ENCODE measurements at regions not wholly inside any gene's neighbourhood (a gene's known extent, or its start where the extent isn't known, plus 50 kb on each side); places are given as distances from the start of the nearest gene placed in this dataset.

- no peak for DNase-seq (ENCODE audit: low read depth)
Measured at GRCh38 chr10:130769146-130770017, 542.1 kb downstream of the TCERG1L start.

- no peak for DNase-seq (ENCODE audit: low read depth)
Measured at GRCh38 chr10:130770018-130770630, 541.4 kb downstream of the TCERG1L start.

- DNase-seq (ENCODE audit: low read depth) = no peak
Measured at GRCh38 chr10:130771491-130771946, 540.0 kb downstream of the TCERG1L start.

- no peak for DNase-seq (ENCODE audit: low read depth)
Measured at GRCh38 chr10:130772056-130772455, 539.5 kb downstream of the TCERG1L start.

- DNase-seq (ENCODE audit: low read depth) = no peak
Measured at GRCh38 chr10:130772676-130773075, 538.8 kb downstream of the TCERG1L start.

- no peak for DNase-seq (ENCODE audit: low read depth)
Measured at GRCh38 chr10:130773941-130774340, 537.6 kb downstream of the TCERG1L start.

- no peak for DNase-seq (ENCODE audit: low read depth)
Measured at GRCh38 chr10:130774871-130775270, 536.6 kb downstream of the TCERG1L start.

- no peak for DNase-seq (ENCODE audit: low read depth)
Measured at GRCh38 chr10:130775311-130775710, 536.2 kb downstream of the TCERG1L start.

GRCh38 chr10:130776724-130777123, 534.8 kb downstream of the TCERG1L start:
- no peak for DNase-seq (ENCODE audit: low read depth)

GRCh38 chr10:130777507-130778165, 533.9 kb downstream of the TCERG1L start:
- DNase-seq (ENCODE audit: low read depth) = no peak

GRCh38 chr10:130778166-130778545, 533.4 kb downstream of the TCERG1L start:
- DNase-seq (ENCODE audit: low read depth) = no peak

- DNase-seq (ENCODE audit: low read depth) = no peak
Measured at GRCh38 chr10:130780763-130781162, 530.8 kb downstream of the TCERG1L start.

- DNase-seq (ENCODE audit: low read depth) = no peak
Measured at GRCh38 chr10:130781206-130781605, 530.3 kb downstream of the TCERG1L start.

- no peak for DNase-seq (ENCODE audit: low read depth)
Measured at GRCh38 chr10:130781623-130782022, 529.9 kb downstream of the TCERG1L start.

- no peak for DNase-seq (ENCODE audit: low read depth)
Measured at GRCh38 chr10:130782467-130782866, 529.1 kb downstream of the TCERG1L start.

GRCh38 chr10:130784326-130784725, 527.2 kb downstream of the TCERG1L start:
- DNase-seq (ENCODE audit: low read depth) = no peak

- DNase-seq (ENCODE audit: low read depth) = no peak
Measured at GRCh38 chr10:130786365-130786966, 525.1 kb downstream of the TCERG1L start.

- no peak for DNase-seq (ENCODE audit: low read depth)
Measured at GRCh38 chr10:130787243-130787642, 524.3 kb downstream of the TCERG1L start.

GRCh38 chr10:130787821-130788220, 523.7 kb downstream of the TCERG1L start:
- DNase-seq (ENCODE audit: low read depth) = no peak

GRCh38 chr10:130790339-130790738, 521.2 kb downstream of the TCERG1L start:
- peak; percentile 8 for DNase-seq (ENCODE audit: low read depth)

GRCh38 chr10:130792096-130792845, 519.2 kb downstream of the TCERG1L start:
- DNase-seq (ENCODE audit: low read depth) = no peak

GRCh38 chr10:130795819-130796218, 515.7 kb downstream of the TCERG1L start:
- DNase-seq (ENCODE audit: low read depth) = no peak

Measured in fibroblast of gingiva (primary cell).